Effector memory CD4-positive, alpha-beta T cell (primary cell): ENCODE measurements at regions not wholly inside any gene's neighbourhood (a gene's known extent, or its start where the extent isn't known, plus 50 kb on each side); places are given as distances from the start of the nearest gene placed in this dataset.

Source experiments
- DNase-seq, 3 donors: peaks; one replicate each; pipeline ENCODE4 v3.0.0-alpha.2; 2020
- H3K27ac ChIP-seq: 2 replicates; pipeline ENCODE4 v1.7.0; 2013; ENCODE audit warnings: mild to moderate bottlenecking, low read length, moderate library complexity; ENCODE audit not compliant: insufficient read depth, poor library complexity, severe bottlenecking
- H3K27me3 ChIP-seq: replicated peaks from 2 replicates; pipeline ENCODE4 v1.7.0; 2013; ENCODE audit warnings: mild to moderate bottlenecking, low read length; ENCODE audit not compliant: insufficient read depth, control insufficient read depth, poor library complexity, severe bottlenecking
- H3K36me3 ChIP-seq: 2 replicates; pipeline ENCODE4 v1.7.0; 2013; ENCODE audit warnings: mild to moderate bottlenecking, low read length, moderate library complexity; ENCODE audit not compliant: control insufficient read depth, insufficient read depth
- H3K4me1 ChIP-seq: 2 replicates; pipeline ENCODE4 v1.7.0; 2013; ENCODE audit warnings: low read length, mild to moderate bottlenecking; ENCODE audit not compliant: control insufficient read depth, insufficient read depth, poor library complexity, severe bottlenecking
- H3K4me3 ChIP-seq: 2 replicates; pipeline ENCODE4 v1.7.0; 2013; ENCODE audit warnings: low read length, low read depth, mild to moderate bottlenecking; ENCODE audit not compliant: insufficient read depth, poor library complexity, severe bottlenecking
- H3K9me3 ChIP-seq: 2 replicates; pipeline ENCODE4 v1.7.0; 2013; ENCODE audit warnings: mild to moderate bottlenecking, low read length, moderate library complexity; ENCODE audit not compliant: control insufficient read depth

DNA sequence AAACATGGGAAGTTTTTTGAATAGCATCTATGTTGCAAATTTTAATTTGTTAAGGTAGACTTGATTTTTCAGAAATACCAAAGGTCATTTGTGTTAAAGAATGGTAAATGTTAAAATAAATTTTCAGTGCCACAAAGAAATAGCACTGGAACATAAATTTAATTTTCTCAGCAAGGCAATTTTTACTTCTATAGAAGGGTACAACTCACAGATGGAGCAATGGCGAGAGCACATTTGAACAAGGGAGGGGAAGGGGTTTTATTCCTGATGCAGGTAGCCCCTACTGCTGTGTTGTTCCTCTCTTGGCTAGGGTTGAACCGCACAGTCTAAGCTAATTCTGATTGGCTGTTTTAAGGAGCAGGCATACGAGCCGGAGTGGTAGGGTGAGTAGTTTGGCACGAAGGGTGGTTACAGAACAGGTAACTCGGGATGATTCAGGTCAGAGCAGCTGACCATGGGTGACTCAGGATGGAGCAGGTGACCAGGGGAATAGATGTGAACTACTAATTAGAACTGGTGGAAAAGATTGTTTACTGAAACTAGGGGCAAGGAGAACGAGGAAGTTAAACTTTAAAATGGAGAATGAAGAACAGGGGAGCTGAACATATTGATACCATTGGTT is 50.1 kb upstream of the PSME4 start:
- no peaks in the 10 kb centered on the region for H3K9me3 ChIP-seq
- H3K27ac ChIP-seq, result no peak overlapping the region
- H3K4me1 ChIP-seq, result no peaks in the 10 kb centered on the region
- no peak for DNase-seq
- no peaks in the 10 kb centered on the region for H3K27me3 ChIP-seq
- peaks cover 5% of the 10 kb centered on the region for H3K36me3 ChIP-seq
- H3K4me3 ChIP-seq, result no peak overlapping the region
